Heart right ventricle (tissue), 16 donors: ENCODE measurements at regions not wholly inside any gene's neighbourhood (a gene's known extent, or its start where the extent isn't known, plus 50 kb on each side); places are given as distances from the start of the nearest gene placed in this dataset.

Experiments used
- ATAC-seq, 8 donors: fragments of 200-7000 bp; cut with Tn5 transposase; one replicate each; pipeline ENCODE4 v1.9.1; 2020; ENCODE audit warnings: mild to moderate bottlenecking in 8 of 8, moderate library complexity in 8 of 8, moderate number of reproducible peaks in 1 of 8
- DNase-seq, 2 donors: peaks; one replicate each; pipeline ENCODE4 v3.0.0-alpha.2; 2020
- H3K27ac ChIP-seq, 10 donors: fragments of 200-600 bp; sonication (generic) in 2 of 10; one replicate each; pipeline versions ENCODE4 v1.5.0 to v1.8.0; 2020 to 2022; ENCODE audit warnings: mild to moderate bottlenecking in 3 of 10
- H3K27me3 ChIP-seq, 7 donors: fragments of 200-600 bp; one replicate each; pipeline ENCODE4 v1.8.0; 2021 to 2022; ENCODE audit warnings: mild to moderate bottlenecking in 2 of 7
- H3K36me3 ChIP-seq, 9 donors: fragments of 200-600 bp; sonication (generic) in 1 of 9; one replicate each; pipeline versions ENCODE4 v1.5.0 to v1.8.0; 2020 to 2022; ENCODE audit warnings: mild to moderate bottlenecking in 2 of 9
- H3K4me1 ChIP-seq, 9 donors: fragments of 200-600 bp; sonication (generic) in 1 of 9; one replicate each; pipeline versions ENCODE4 v1.5.0 to v1.8.0; 2020 to 2022; ENCODE audit warnings: mild to moderate bottlenecking in 4 of 9
- H3K4me3 ChIP-seq, 10 donors: fragments of 200-600 bp; sonication (generic) in 2 of 10; one replicate each; pipeline versions ENCODE4 v1.5.0 to v1.8.0; 2020 to 2022; ENCODE audit warnings: mild to moderate bottlenecking in 7 of 10, moderate library complexity in 2 of 10
- H3K9me3 ChIP-seq, 11 donors: fragments of 200-600 bp in 10 of 11; sonication (generic) in 2 of 11; one replicate each; pipeline versions ENCODE4 v1.5.0 to v1.8.0; 2013 to 2022; ENCODE audit warnings: mild to moderate bottlenecking in 2 of 11, control low read depth in 1 of 11, moderate library complexity in 1 of 11
- CTCF ChIP-seq, 9 donors: fragments of 200-600 bp; sonication (generic) in 2 of 9; IDR thresholded peaks; one replicate each; pipeline versions ENCODE4 v1.5.0 to v1.8.0; 2021 to 2022; ENCODE audit warnings: antibody characterized with exemption in 9 of 9, mild to moderate bottlenecking in 5 of 9, moderate library complexity in 1 of 9
- WGBS, 2 donors: extraction: QIAGEN DNeasy Blood & Tissue Kit; methylation state at CpG; one replicate each; pipeline ENCODE4 v1.1.7; 2013; ENCODE audit warnings: inconsistent platforms in 1 of 2; 5-methylcytosine and 5-hydroxymethylcytosine counted together
- intact Hi-C, 10 donors: fragments of 100-400 bp; cut with DNase I; formaldehyde crosslinking; loops; one replicate each; pipeline versions ENCODE4 v1.11.1 to v1.14.2; 2022
- donor health status: Arrhythmogenic right ventricular cardiomyopathy.
- donor health status: ischemic (EF 13 %, LVEDD 7.1; RV severe dilation, severe dysfunction).
- donor health status: healthy with polysubstance abuse.
- donor health status: DM: no; HTN: yes; CAD: no.
- donor health status: DM: no; HTN: no; CAD: no.
- donor health status: ischemic (EF 25% LVEDD 6.9; RV normal size, moderate dysfunction).
- donor health status: ischemic (EF 25% LVEDD 5.7; RV mildly dilated, moderate dysfunction).
- donor health status: healthy.
- donor health status: DM: yes; HTN: yes; CAD: no.
- donor health status: Ischemic cardiomyopathy.
- donor health status: ischemic (EF 35%, LVEDD 5.7; RV mildly dilated, moderate dysfunction).
- donor health status: nonischemic (EF 11% LVEDD 7.7; RV severe dilation, severe dysfunction).
- donor health status: DM: yes; HTN: yes; CAD: no.
- donor health status: PGD.
- donor health status: ischemic (EF 29% LVEDD 5.4; RV normal size, mild dysfunction).
- donor health status: nonischemic (EF 23%, LVEDD 6.1; RV moderate dilation, normal function).

GRCh38 chr16:80462917-80463316 lies 77.9 kb upstream of the DYNLRB2 start:
- DNase-seq (no peak), ATAC-seq (no peak)
- H3K4me1 ChIP-seq, result peaks cover 0 to 6% (median 0%) of the 10 kb centered on the region in 9 donors
- no peak overlapping the region for H3K27ac ChIP-seq
- no peak overlapping the region for H3K4me3 ChIP-seq
- H3K36me3 ChIP-seq, result no peaks in the 10 kb centered on the region
- no peaks in the 10 kb centered on the region for H3K9me3 ChIP-seq
- 79 to 84% methylated on average over 7 of the region's 7 CpGs for WGBS, 2 donors
- intact Hi-C loops, result loop anchor here in 1 of 10 donors (10.0 kb wide), 1 partner anchor 1958 kb away; no protein-coding TSS in a partner anchor
- peaks cover 0 to 10% (median 0%) of the 10 kb centered on the region in 7 donors for H3K27me3 ChIP-seq
- no peak for TF ChIP-seq CTCF (IDR thresholded peaks at IDR 0.05)

- ATAC-seq (no peak), DNase-seq (no peak)
- 79 to 96% methylated on average over 1 of the region's 1 CpG for WGBS, 2 donors
- Histone ChIP-seq H3K4me3 (no peak overlapping the region), H3K9me3 (no peaks in the 10 kb centered on the region), H3K27me3 (peaks cover 0 to 4% (median 0%) of the 10 kb centered on the region in 7 donors), H3K36me3 (no peaks in the 10 kb centered on the region), H3K4me1 (peaks cover 0 to 6% (median 0%) of the 10 kb centered on the region in 9 donors), H3K27ac (no peak overlapping the region)
- intact Hi-C loops, result loop anchor here in 1 of 10 donors (10.0 kb wide), 1 partner anchor 1956 kb away; no protein-coding TSS in a partner anchor
- no peak for TF ChIP-seq CTCF (IDR thresholded peaks at IDR 0.05)
These were observed 79.8 kb upstream of the DYNLRB2 start for GRCh38 chr16:80460988-80461387.

DNA sequence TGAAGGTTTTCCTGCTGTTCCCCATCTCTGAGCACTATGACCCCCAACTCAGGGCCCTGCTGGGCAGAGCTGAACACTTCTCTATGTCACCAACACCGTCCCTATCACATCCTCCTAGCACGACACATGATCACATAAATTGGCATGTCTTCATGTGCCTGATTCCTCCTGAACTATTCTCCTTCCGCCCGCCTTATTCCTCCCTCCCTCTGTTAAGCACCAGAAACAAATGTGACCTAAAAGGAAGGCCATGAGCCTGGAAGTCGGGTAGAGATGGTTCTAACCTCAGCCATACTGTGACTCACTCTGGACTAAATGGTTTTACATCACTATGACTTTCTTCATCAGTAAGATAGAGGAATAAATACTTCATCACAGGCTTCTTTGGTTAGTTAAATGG lies 80.8 kb upstream of the DYNLRB2 start:
- intact Hi-C loops, result loop anchor here in 1 of 10 donors (10.0 kb wide), 1 partner anchor 1955 kb away; no protein-coding TSS in a partner anchor
- Histone ChIP-seq H3K9me3 (peaks cover 0 to 1% (median 0%) of the 10 kb centered on the region in 11 donors), H3K4me1 (peaks cover 0 to 6% (median 0%) of the 10 kb centered on the region in 9 donors), H3K27ac (peak overlapping the region in 4 of 10 donors; percentile 1 to 21 (median 18)), H3K27me3 (peaks cover 0 to 10% (median 3%) of the 10 kb centered on the region in 7 donors), H3K4me3 (no peak overlapping the region), H3K36me3 (no peaks in the 10 kb centered on the region)
- no peak for TF ChIP-seq CTCF (IDR thresholded peaks at IDR 0.05)
- DNase-seq, result no peak
- peak in 7 of 8 donors; percentile 36 to 76 (median 63) for ATAC-seq
- 52 to 58% methylated on average over 5 of the region's 5 CpGs for WGBS, 2 donors

DNA sequence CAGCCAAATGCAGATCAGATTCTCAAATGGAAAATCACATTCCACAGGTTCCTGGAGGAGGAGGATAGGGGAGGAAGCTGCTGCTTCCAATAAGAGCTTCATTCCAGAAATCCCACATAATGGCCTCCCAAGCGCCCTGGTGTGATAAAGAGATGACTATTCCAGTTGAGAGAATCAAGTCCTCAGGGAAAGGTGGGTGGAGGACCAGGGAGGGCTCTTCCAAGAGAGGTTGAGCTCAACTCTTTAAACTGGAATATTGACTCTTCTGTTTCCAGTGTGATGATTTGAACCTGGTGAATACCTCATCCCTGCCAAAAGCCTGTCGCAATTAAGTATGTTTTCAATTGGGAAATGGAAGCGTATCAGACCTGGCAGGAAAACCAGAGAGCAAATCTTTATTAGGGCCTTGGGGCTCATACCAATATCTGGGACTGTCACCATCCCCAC lies 81.4 kb upstream of the DYNLRB2 start:
- H3K27me3 ChIP-seq, result peaks cover 0 to 10% (median 3%) of the 10 kb centered on the region in 7 donors
- peak overlapping the region in 2 of 10 donors; percentile 21 for H3K27ac ChIP-seq
- H3K9me3 ChIP-seq, result peaks cover 0 to 5% (median 0%) of the 10 kb centered on the region in 11 donors
- peak; percentile 59 to 91 (median 80) for ATAC-seq
- H3K4me3 ChIP-seq, result no peak overlapping the region
- intact Hi-C loops, result no loop called here
- peak in 1 of 2 donors; percentile 29 for DNase-seq
- 46 to 56% methylated on average over 3 of the region's 3 CpGs for WGBS, 2 donors
- TF ChIP-seq CTCF (IDR thresholded peaks at IDR 0.05), result no peak
- peaks cover 0 to 6% (median 0%) of the 10 kb centered on the region in 9 donors for H3K4me1 ChIP-seq
- no peaks in the 10 kb centered on the region for H3K36me3 ChIP-seq
